Right lung (tissue), 2 donors: ENCODE measurements at regions not wholly inside any gene's neighbourhood (a gene's known extent, or its start where the extent isn't known, plus 50 kb on each side); places are given as distances from the start of the nearest gene placed in this dataset.
"Not testable (repeated sequence)": the region's sequence is repeated elsewhere in the genome, so short reads cannot be mapped to it uniquely, and the experiment has no call there.

Experiments
- DNase-seq, 2 donors: peaks; one replicate each; pipeline ENCODE4 v3.0.0-alpha.2; 2013

- no peak for DNase-seq
Observed at GRCh38 chr1:67482733-67483482, 52.7 kb upstream of the SERBP1 start.

DNA sequence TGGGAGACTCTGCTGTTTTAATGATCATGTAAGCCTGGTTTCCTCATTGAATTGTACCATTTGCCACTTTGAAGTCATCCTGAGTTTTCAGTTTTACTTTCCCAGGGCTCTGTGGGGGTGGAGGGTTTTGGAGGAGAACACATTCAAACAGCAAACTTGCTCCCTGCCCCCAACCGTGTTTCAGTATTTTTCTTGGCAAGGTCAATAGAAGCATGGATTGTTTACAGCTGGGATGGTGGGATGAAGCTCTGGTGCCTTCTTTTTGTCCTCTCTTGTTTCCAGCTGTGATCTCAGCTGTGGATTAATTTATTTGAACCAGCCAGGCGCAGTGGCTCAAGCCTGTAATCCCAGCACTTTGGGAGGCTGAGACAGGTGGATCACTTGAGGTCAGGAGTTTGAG lies 54.3 kb upstream of the SERBP1 start:
- no peak for DNase-seq

GRCh38 chr1:67485046-67485811 lies 55.0 kb upstream of the SERBP1 start:
- no peak for DNase-seq

GRCh38 chr1:67489643-67490042 lies 59.4 kb upstream of the SERBP1 start:
- DNase-seq: peak in 1 of 2 donors; percentile 10

DNA sequence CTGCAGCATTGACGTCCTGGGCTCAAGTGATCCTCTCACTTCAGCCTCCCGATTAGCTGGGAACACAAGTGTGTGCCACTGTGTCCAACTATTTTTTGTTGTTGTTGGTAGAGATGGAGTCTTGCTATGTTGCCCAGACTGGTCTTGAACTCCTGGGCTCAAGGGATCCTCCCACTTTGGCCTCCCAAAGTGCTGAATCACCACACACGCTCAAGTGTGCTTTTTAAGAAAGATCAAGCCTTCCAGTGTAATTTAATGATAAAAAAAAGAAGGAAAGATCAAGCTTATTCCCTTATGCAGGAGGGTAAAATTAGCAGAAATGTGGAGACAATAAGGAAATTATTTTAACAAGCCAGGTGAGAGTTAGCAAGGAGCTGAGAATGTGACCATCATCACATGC lies 61.1 kb upstream of the SERBP1 start:
- no peak for DNase-seq

GRCh38 chr1:67493148-67493547 lies 62.9 kb upstream of the SERBP1 start:
- no peak for DNase-seq

DNA sequence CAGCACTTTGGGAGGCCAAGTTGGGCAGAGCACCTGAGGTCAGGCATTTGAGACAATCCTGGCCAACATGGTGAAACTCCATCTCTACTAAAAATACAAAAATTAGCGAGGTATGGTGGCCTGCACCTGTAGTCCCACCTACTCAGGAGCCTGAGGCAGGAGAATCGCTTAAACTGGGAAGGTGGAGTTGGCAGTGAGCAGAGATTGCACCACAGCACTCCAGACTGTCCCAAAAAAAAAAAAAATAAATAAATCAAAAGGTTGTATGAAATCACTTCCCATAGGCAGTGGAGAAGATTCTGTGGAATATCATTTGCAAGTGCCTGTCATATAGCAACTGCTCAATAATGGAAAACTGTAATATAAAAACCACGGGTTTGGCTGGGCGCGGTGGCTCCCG lies 65.1 kb upstream of the SERBP1 start:
- DNase-seq: no peak

GRCh38 chr1:67496329-67496728 lies 66.1 kb upstream of the SERBP1 start:
- DNase-seq: no peak

DNA sequence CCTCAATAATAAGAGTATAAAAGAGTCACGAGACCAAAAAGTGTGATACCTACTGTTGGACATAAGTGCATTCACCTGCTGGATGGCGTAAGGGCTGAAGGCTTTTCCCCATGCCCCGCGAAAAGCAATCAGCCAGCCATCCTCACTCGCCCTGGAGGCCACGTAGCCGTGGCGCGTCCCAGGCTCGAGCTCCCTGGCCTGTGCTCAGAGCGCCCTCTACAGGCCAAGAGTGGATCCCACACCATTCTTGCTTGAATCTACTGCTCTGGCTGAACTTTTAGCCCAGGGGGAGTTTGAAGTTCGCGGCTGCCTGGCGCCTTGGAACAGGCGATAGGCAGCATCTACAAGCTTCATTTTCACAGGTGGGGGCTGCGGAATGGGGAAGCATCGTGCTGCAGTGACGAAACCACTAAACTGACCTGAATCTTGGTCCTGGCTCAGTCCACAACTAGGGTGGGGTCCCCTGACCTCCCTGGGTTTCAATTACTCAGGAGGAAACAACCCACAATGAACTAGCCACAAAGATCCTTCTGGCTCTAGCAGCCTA lies 70.3 kb upstream of the SERBP1 start:
- peak; percentile 67 to 76 for DNase-seq

DNA sequence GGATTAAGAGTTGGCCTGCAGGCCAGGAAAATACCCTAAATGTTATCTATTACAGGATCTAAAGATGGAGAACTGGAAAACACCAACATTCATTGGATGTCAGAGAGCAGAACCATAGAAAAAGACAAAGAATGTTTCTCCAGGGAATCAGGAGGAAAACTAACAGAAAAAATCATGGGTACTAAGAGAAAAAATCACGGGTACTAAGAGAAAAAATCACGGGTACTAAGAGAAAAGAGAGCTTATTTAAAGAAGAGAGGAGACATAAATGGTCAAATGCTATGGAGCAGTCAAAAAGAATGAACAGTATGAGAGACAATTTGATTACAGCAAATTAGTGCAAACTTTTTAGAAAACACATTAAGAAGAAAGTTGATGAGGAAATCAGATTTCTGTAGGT lies 73.8 kb upstream of the SERBP1 start:
- no peak for DNase-seq

- DNase-seq: not testable (repeated sequence)
Observed at GRCh38 chr1:67513392-67514294, 83.4 kb upstream of the SERBP1 start.

DNA sequence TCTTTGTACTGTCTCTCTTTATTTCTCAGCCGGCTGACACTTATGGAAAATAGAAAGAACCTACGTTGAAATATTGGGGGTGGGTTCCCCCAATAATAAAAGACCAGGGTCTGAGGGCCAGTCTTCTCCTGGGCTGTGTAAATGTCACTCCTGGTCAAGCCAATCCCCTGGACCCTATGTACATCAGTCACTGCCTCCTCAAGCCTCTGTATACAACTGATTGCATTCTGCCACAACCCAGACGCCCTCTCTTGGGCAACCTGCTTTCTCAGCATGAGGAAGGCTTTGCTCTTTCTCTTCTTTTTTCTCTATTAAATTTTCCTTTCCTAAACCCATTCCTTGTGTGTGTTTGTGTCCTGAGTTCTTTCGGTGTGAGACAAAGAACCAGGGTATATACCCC lies 84.1 kb upstream of the SERBP1 start:
- DNase-seq: no peak

GRCh38 chr1:67514786-67515185 lies 84.6 kb upstream of the SERBP1 start:
- DNase-seq: peak in 1 of 2 donors; percentile 25

- no peak for DNase-seq
Observed at GRCh38 chr1:67515324-67516080, 85.3 kb upstream of the SERBP1 start.

DNA sequence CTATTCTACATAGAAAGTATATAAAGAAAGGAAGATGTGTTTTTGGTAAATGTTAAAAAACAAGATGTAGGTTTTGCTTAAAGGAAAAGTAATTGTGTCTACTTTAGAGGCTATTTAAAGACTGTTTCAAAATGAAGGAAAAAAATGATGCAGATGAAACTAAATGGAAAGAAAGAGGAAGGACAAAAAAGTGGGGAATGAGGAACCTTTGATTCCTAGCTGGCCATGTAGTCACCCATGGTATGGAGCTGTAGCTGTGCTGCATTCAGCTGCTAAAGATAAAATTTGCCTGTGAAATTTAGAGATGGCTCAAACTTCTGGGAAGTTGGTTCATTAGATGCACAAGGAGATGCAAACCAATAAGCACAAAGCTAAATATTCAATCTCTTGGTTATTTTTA lies 86.8 kb upstream of the SERBP1 start:
- DNase-seq: no peak

GRCh38 chr1:67522001-67522441 lies 91.8 kb upstream of the SERBP1 start:
- DNase-seq: no peak

DNA sequence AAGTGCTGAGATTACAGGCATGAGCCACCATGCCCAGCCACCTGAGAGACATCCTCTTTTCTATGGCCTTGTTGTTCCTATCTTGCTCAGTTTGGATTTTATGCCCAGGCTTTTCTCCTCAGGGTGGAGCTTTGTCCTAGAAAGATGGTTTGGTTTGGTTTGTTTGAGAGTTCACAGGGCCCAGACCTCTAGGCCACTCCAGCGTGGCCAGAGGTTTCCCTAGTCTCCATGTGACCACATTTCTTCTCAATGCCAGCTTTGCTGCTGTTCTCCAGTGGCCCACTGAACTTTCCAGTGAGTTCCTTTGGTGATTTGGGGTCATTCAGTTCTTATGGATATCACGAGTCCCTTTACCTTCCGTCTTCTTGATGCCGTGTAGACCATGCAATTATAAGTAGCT lies 92.6 kb upstream of the SERBP1 start:
- DNase-seq: no peak

GRCh38 chr1:67524143-67525052 lies 94.2 kb upstream of the SERBP1 start:
- no peak for DNase-seq

DNA sequence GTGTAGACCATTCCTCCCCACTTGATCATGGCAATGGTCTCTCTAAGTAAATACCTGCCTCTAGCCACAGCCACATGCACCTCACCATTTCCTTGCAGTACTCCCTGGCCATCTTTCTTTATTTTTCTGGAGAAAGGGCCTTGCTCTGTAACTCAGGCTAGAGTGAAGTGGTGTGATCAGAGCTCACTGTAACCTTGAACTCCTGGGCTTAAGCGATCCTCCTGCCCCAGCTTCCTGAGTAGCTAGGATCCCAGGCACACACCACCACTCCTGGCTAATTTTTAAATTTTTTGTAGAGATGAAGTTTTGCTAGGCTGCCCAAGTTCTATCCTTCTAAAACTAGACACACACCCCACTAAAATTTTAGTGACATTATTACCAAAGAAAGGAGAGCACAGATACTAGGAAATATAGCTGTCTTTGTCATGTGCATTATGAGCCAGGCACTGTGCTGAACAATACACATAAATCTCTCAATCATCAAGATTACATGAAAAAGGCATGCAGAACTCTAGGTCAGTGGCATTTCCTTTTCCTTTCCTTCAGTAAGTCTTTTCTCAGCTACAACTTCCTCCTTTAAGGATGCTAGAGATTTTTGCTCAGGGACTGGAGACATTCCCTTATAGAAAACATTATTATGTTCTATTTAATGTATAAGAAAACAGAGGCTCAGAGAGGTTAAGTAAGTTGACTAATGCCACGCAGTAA lies 95.0 kb upstream of the SERBP1 start:
- no peak for DNase-seq
